HEK293T (cell line): ENCODE measurements at regions not wholly inside any gene's neighbourhood (a gene's known extent, or its start where the extent isn't known, plus 50 kb on each side); places are given as distances from the start of the nearest gene placed in this dataset.

Experiments
- ARNT ChIP-seq: fragments of 450-650 bp; IDR thresholded peaks from 2 replicates; pipeline ENCODE4 v1.6.1; 2017; ENCODE audit warnings: mild to moderate bottlenecking
- BHLHE40 ChIP-seq: fragments of 450-650 bp; IDR thresholded peaks from 2 replicates; pipeline ENCODE4 v1.6.1; 2016; ENCODE audit warnings: mild to moderate bottlenecking, moderate library complexity, borderline replicate concordance
- ELF4 ChIP-seq: fragments of 450-650 bp; IDR thresholded peaks from 2 replicates; pipeline ENCODE4 v1.6.1; 2017; ENCODE audit warnings: antibody characterized with exemption
- FOXK2 ChIP-seq: fragments of 450-650 bp; IDR thresholded peaks from 2 replicates; pipeline ENCODE4 v1.6.1; 2016; ENCODE audit warnings: mild to moderate bottlenecking
- FOXM1 ChIP-seq: fragments of 450-650 bp; IDR thresholded peaks from 2 replicates; pipeline ENCODE4 v1.6.1; 2017; ENCODE audit warnings: mild to moderate bottlenecking, borderline replicate concordance
- HDGF ChIP-seq: fragments of 450-650 bp; IDR thresholded peaks from 2 replicates; pipeline ENCODE4 v1.6.1; 2017; ENCODE audit warnings: antibody characterized with exemption, borderline replicate concordance
- L3MBTL2 ChIP-seq: fragments of 450-650 bp; conservative IDR thresholded peaks from 2 replicates; pipeline ENCODE4 v1.6.1; 2016; ENCODE audit warnings: mild to moderate bottlenecking
- LEF1 ChIP-seq: fragments of 450-650 bp; IDR thresholded peaks from 2 replicates; pipeline ENCODE4 v1.6.1; 2017; ENCODE audit warnings: mild to moderate bottlenecking, borderline replicate concordance
- NFRKB ChIP-seq: fragments of 450-650 bp; IDR thresholded peaks from 2 replicates; pipeline ENCODE4 v1.6.1; 2016; ENCODE audit warnings: mild to moderate bottlenecking, moderate library complexity
- SP1 ChIP-seq: fragments of 450-650 bp; IDR thresholded peaks from 2 replicates; pipeline ENCODE4 v1.6.1; 2017
- SUZ12 ChIP-seq: fragments of 450-650 bp; IDR thresholded peaks from 2 replicates; pipeline ENCODE4 v1.6.1; 2016; ENCODE audit warnings: mild to moderate bottlenecking
- ZNF384 ChIP-seq: fragments of 450-650 bp; IDR thresholded peaks from 2 replicates; pipeline ENCODE4 v1.6.1; 2016

- TF ChIP-seq ELF4 (no peak), BHLHE40 (no peak), ZNF384 (no peak), LEF1 (no peak), HDGF (no peak), FOXK2 (no peak), SUZ12 (no peak), SP1 (no peak), L3MBTL2 (no peak), ARNT (no peak), FOXM1 (no peak), NFRKB (no peak)
Measured at GRCh38 chr3:101043687-101044078, 50.5 kb upstream of the ABI3BP start.
